ENCODE measurements at regions not wholly inside any gene's neighbourhood (a gene's known extent, or its start where the extent isn't known, plus 50 kb on each side); places are given as distances from the start of the nearest gene placed in this dataset.

DNA sequence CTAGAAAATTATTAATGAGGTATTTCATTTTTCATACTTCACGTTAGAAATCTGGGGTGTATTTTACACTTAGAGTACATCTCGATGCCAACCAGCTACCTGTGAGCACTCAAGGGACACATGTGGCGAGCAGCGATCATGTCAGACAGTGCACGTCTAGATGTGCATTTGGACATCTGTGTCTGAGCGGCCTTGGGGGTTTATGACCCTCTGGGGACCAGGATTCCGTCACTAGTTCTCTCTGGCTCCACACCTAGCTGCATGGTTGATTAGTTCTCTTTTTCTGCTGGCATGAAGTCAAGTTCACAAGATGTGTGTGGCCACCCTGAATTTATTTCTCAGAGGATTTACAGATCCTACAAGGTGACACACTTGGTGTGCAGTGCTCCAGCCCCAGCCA, 192.2 kb downstream of the TSN start:
- TF ChIP-seq, protein P1, sequence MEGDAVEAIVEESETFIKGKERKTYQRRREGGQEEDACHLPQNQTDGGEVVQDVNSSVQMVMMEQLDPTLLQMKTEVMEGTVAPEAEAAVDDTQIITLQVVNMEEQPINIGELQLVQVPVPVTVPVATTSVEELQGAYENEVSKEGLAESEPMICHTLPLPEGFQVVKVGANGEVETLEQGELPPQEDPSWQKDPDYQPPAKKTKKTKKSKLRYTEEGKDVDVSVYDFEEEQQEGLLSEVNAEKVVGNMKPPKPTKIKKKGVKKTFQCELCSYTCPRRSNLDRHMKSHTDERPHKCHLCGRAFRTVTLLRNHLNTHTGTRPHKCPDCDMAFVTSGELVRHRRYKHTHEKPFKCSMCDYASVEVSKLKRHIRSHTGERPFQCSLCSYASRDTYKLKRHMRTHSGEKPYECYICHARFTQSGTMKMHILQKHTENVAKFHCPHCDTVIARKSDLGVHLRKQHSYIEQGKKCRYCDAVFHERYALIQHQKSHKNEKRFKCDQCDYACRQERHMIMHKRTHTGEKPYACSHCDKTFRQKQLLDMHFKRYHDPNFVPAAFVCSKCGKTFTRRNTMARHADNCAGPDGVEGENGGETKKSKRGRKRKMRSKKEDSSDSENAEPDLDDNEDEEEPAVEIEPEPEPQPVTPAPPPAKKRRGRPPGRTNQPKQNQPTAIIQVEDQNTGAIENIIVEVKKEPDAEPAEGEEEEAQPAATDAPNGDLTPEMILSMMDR (IDR thresholded peaks at IDR 0.05) = no peak
- TF ChIP-seq POLR2A (IDR thresholded peaks at IDR 0.05) = no peak

Data from esophagus squamous epithelium (tissue), 4 donors.